Fibroblast of pulmonary artery (primary cell): ENCODE measurements at regions not wholly inside any gene's neighbourhood (a gene's known extent, or its start where the extent isn't known, plus 50 kb on each side); places are given as distances from the start of the nearest gene placed in this dataset.

Source experiments
- DNase-seq: peaks from one replicate; pipeline ENCODE4 v3.0.0-alpha.2; 2010; ENCODE audit warnings: low read depth
- H3K4me3 ChIP-seq: replicated peaks from 2 replicates; pipeline ENCODE4 v1.5.1; 2011; ENCODE audit warnings: low read depth, mild to moderate bottlenecking, control low read depth, low read length, moderate library complexity
- TF ChIP-seq, protein P1 (sequence below): IDR thresholded peaks from 2 replicates; pipeline ENCODE4 v1.5.1; 2011; ENCODE audit warnings: mild to moderate bottlenecking, control low read depth, low read length, inconsistent platforms; ENCODE audit errors: missing control alignments

DNA sequence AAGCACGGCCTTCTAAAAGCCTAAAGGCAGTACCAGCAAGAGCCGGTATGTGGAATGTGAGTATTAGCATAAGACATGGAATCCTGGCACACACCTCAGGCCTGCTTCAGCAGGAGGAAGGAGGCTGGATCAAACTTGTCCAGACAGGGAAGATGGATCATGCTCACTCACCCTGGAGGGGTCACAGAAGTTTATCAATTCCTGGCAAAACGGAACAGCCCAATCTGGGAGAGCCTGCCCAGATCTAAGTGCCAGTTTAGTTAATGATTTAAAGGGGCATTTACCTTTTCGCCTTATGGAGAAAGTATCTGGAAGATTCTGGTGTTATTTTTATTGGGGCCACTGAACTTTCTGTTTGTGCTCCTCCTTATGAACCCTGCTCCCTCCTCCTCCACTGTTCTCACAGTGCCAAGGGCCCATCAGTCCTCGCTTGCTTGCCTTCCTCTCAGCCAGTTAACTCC lies 58.3 kb upstream of the NFE2L2 start:
- TF ChIP-seq, protein P1, sequence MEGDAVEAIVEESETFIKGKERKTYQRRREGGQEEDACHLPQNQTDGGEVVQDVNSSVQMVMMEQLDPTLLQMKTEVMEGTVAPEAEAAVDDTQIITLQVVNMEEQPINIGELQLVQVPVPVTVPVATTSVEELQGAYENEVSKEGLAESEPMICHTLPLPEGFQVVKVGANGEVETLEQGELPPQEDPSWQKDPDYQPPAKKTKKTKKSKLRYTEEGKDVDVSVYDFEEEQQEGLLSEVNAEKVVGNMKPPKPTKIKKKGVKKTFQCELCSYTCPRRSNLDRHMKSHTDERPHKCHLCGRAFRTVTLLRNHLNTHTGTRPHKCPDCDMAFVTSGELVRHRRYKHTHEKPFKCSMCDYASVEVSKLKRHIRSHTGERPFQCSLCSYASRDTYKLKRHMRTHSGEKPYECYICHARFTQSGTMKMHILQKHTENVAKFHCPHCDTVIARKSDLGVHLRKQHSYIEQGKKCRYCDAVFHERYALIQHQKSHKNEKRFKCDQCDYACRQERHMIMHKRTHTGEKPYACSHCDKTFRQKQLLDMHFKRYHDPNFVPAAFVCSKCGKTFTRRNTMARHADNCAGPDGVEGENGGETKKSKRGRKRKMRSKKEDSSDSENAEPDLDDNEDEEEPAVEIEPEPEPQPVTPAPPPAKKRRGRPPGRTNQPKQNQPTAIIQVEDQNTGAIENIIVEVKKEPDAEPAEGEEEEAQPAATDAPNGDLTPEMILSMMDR, result no peak
- H3K4me3 ChIP-seq, result no peak overlapping the region
- DNase-seq, result no peak

DNA sequence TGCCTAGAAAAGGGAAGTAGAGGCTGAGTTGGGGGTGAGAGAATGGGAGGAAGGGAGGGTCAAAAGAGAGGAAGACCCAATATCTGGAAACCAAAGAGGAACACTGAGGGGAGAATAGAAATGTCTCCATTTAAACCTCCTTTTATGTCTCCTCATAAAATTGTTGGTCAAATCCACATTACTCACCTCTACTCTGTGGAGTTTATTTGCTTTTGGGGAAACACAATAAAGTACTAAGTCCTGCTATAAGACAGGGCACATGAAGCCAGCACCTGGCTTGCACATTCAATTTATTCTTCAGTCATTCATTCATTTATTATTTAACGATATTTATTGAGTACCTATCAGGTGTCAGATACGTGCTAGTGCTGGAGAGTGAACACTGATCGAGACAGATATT lies 60.3 kb upstream of the NFE2L2 start:
- H3K4me3 ChIP-seq, result no peak overlapping the region
- TF ChIP-seq, protein P1, result no peak
- DNase-seq, result no peak

DNA sequence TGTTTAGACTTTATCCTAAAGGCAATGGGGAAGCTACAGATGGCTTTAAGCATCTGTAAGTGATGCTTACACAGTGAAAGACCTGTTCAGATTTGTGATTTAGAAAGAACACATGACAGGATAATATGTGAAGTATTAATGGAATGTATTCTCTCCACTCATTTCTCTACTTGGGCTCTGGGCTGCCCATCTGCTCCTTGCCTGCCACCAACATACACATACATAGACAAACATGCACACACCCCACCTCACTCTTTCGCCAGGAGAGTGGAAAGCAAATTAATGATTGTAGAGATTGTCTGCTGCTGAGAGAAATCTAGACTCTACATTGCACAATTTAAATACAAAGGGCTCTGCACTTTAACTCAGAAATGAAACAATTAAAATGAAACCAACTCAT lies 61.0 kb upstream of the NFE2L2 start:
- peak; percentile 39 for DNase-seq
- H3K4me3 ChIP-seq, result no peak overlapping the region
- TF ChIP-seq, protein P1, result no peak

DNA sequence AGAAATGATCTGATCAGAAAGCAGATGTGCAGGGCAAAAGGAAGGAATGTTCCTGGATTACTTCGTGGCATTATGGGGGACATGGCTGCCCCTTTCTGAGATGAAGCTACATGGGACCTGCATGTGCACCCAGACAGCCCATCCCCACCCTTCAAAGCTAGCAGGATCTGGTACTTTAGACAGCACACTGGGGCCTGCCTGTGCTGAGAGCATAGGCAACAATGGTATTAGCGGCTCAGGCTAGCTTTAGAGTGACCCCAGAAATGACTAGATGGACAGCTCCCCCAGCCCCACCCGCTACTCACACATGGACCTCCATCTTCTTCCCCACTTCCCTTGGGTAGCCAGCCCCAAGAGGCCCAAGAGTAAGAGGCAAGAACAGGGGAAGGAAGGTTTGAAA lies 61.5 kb upstream of the NFE2L2 start:
- no peak for DNase-seq
- TF ChIP-seq, protein P1, result no peak
- H3K4me3 ChIP-seq, result no peak overlapping the region

DNA sequence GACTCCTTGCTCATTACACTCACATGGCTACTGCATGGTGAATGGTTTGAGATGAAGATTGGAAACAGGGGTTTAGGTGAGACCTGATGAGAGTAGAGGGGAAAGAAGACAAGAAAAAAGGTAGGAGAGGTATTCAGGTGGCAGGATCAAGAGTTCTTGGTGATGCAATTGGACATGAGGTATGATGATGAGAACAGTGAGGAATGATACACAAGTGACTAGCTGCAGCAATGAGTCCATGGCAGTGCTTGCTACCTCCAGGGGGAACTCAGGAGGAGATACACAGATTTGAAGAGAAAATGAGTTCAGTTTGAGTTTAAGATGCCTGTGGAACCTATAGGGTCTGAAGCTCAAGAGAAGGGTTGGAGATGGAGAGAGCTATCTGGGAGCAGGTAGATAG lies 62.1 kb upstream of the NFE2L2 start:
- TF ChIP-seq, protein P1, result no peak
- no peak for DNase-seq
- H3K4me3 ChIP-seq, result no peak overlapping the region

DNA sequence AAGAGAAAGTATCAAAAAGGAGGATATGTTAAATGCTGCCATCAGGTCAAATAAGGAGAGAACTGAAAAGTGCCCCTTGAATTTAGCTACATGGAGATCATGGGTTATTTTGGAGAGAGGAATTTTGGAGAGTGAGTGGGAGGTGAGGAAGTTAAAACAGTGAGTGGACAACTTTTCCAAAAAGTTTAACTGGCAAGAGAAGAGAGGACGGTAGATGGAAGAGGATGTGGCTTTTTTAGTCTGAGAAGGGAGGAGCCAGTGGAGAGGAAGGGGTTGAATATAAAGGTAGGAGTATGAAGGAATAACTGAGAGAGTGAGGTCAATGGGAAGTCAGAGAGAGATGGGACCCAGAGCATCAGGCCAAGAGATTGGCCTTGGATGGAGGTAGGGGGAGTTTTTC lies 62.5 kb upstream of the NFE2L2 start:
- DNase-seq, result no peak
- TF ChIP-seq, protein P1, result no peak

DNA sequence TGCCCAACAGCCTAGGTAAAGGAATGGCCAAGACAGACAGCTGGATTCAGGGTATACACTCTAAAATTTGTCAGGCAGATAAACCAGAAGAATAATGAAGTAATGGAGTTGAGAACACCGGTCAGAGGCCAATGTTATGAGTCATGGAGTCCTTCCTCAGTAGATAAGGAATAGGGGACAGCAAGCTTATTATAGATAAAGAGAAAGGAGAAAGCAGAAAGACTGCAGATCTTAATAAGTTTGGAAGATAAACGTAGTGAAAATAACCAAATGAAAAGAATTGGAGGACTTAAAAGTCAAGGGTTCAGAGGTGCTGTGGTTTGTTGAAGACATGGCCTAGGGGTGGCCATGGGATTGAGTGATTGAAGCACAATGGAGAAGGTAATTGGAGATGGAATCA lies 63.5 kb upstream of the NFE2L2 start:
- no peak overlapping the region for H3K4me3 ChIP-seq
- peak; percentile 55 for DNase-seq
- TF ChIP-seq, protein P1, result no peak

More for the DNA sequence above, 62.5 kb upstream of the NFE2L2 start:
- no peak overlapping the region for H3K4me3 ChIP-seq
